HCT116 (cell line): ENCODE measurements at regions not wholly inside any gene's neighbourhood (a gene's known extent, or its start where the extent isn't known, plus 50 kb on each side); places are given as distances from the start of the nearest gene placed in this dataset.

Experiments used
- CEBPB ChIP-seq: IDR thresholded peaks from 2 replicates; pipeline ENCODE4 v1.6.1; 2012; ENCODE audit warnings: low read depth
- EGR1 ChIP-seq: IDR thresholded peaks from 2 replicates; pipeline ENCODE4 v1.6.1; 2012; ENCODE audit warnings: low read depth
- EZH2 ChIP-seq: fragments of 200-600 bp; sonication (generic); IDR thresholded peaks from 2 replicates; pipeline ENCODE4 v1.6.1; 2017; ENCODE audit warnings: antibody characterized with exemption, mixed run types
- EZH2phosphoT487 ChIP-seq: fragments of 200-600 bp; IDR thresholded peaks from 2 replicates; pipeline ENCODE4 v1.6.1; 2018; ENCODE audit warnings: antibody characterized with exemption, borderline replicate concordance
- POLR2A ChIP-seq: IDR thresholded peaks from 2 replicates; pipeline ENCODE4 v1.7.0; 2011; ENCODE audit warnings: borderline replicate concordance; ENCODE audit not compliant: insufficient read depth, insufficient read length; ENCODE audit errors: extremely low read depth
- RAD21 ChIP-seq: IDR thresholded peaks from 2 replicates; pipeline ENCODE4 v1.6.1; 2012; ENCODE audit warnings: low read depth, mild to moderate bottlenecking
- TF ChIP-seq, protein P1 (sequence below), 3 experiments: fragments of 200-600 bp in 1 of 3; sonication (generic) in 1 of 3; IDR thresholded peaks in 2 of 3; conservative IDR thresholded peaks in 1 of 3; 2 replicates each; pipeline ENCODE4 v1.5.1; 2012 to 2017; ENCODE audit warnings: low read depth in 2 of 3, low read length in 2 of 3, antibody characterized with exemption in 1 of 3, borderline replicate concordance in 1 of 3, control low read depth in 1 of 3, mild to moderate bottlenecking in 1 of 3, mixed read lengths in 1 of 3, mixed run types in 1 of 3, moderate library complexity in 1 of 3; ENCODE audit not compliant: insufficient read depth in 1 of 3

DNA sequence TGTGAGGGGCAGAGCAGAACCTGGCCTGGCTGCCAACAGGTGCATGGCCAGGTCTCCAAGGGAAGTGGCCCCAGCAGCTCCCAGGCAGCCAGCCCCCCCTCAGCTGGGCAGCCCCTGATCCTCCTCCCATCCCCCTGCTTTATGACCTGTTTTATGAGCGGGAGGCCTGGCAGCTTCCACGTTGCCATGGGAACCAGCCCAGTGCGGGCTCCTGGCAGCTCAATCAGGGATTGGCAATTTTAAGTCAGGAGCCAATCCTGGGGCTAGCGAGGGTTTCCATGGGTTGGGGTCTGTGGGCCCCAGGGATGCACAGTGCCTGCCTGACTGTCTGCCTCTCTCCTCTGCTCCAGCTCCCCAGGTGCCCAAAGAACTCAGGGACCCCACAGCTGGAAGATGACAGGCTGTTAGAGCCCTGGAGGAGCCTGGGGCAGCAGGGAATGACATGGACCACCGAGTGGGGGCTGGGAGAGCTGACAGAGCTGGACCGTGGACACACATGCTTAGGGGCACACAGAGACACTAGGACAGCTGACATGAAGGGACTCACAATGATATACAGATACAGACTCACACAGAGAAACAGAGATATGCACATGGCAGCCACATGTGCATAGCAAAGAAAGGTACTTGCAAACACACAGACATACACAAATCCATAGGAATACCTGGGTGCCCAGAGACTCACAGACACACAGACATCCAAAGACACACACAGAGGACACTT, 56.5 kb upstream of the SIRPA start:
- TF ChIP-seq, protein P1, sequence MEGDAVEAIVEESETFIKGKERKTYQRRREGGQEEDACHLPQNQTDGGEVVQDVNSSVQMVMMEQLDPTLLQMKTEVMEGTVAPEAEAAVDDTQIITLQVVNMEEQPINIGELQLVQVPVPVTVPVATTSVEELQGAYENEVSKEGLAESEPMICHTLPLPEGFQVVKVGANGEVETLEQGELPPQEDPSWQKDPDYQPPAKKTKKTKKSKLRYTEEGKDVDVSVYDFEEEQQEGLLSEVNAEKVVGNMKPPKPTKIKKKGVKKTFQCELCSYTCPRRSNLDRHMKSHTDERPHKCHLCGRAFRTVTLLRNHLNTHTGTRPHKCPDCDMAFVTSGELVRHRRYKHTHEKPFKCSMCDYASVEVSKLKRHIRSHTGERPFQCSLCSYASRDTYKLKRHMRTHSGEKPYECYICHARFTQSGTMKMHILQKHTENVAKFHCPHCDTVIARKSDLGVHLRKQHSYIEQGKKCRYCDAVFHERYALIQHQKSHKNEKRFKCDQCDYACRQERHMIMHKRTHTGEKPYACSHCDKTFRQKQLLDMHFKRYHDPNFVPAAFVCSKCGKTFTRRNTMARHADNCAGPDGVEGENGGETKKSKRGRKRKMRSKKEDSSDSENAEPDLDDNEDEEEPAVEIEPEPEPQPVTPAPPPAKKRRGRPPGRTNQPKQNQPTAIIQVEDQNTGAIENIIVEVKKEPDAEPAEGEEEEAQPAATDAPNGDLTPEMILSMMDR (IDR thresholded peaks at IDR 0.05 in 2 of 3, conservative IDR thresholded peaks at IDR 0.05 in 1 of 3; ENCODE audit: borderline replicate concordance in 1 of 3, insufficient read depth in 1 of 3, low read depth in 2 of 3, low read length in 2 of 3): no peak
- TF ChIP-seq CEBPB: no peak
- no peak for TF ChIP-seq RAD21
- no peak for TF ChIP-seq POLR2A
- no peak for TF ChIP-seq EZH2
- TF ChIP-seq EGR1: no peak
- TF ChIP-seq EZH2phosphoT487: no peak
